GM12874 (cell line): ENCODE measurements at regions not wholly inside any gene's neighbourhood (a gene's known extent, or its start where the extent isn't known, plus 50 kb on each side); places are given as distances from the start of the nearest gene placed in this dataset.

Experiments
- CTCF ChIP-seq: IDR thresholded peaks from 2 replicates; pipeline ENCODE4 v1.5.1; 2011; ENCODE audit warnings: low read depth, mild to moderate bottlenecking, control low read depth, low read length, moderate library complexity; ENCODE audit not compliant: insufficient read depth

- TF ChIP-seq CTCF: no peak
Observed at GRCh38 chr3:177396733-177397132, 199.5 kb upstream of the TBL1XR1 start.

- no peak for TF ChIP-seq CTCF
Observed at GRCh38 chr3:177401375-177401774, 204.1 kb upstream of the TBL1XR1 start.

GRCh38 chr3:177402533-177402932 lies 205.3 kb upstream of the TBL1XR1 start:
- no peak for TF ChIP-seq CTCF

GRCh38 chr3:177405191-177405672 lies 207.9 kb upstream of the TBL1XR1 start:
- TF ChIP-seq CTCF: no peak

GRCh38 chr3:177410730-177411129 lies 213.4 kb upstream of the TBL1XR1 start:
- no peak for TF ChIP-seq CTCF

GRCh38 chr3:177411201-177411600 lies 213.9 kb upstream of the TBL1XR1 start:
- TF ChIP-seq CTCF: no peak

GRCh38 chr3:177414093-177414492 lies 216.8 kb upstream of the TBL1XR1 start:
- TF ChIP-seq CTCF: no peak

- no peak for TF ChIP-seq CTCF
Observed at GRCh38 chr3:177418787-177419186, 221.5 kb upstream of the TBL1XR1 start.
